Choroid plexus epithelial cell (primary cell): ENCODE measurements at regions not wholly inside any gene's neighbourhood (a gene's known extent, or its start where the extent isn't known, plus 50 kb on each side); places are given as distances from the start of the nearest gene placed in this dataset.

Experiments used
- DNase-seq: peaks from one replicate; pipeline ENCODE4 v3.0.0-alpha.2; 2010; ENCODE audit warnings: low read depth
- H3K4me3 ChIP-seq: 2 replicates; pipeline ENCODE4 v1.5.1; 2011; ENCODE audit warnings: low read depth, mild to moderate bottlenecking, control low read depth, low read length, moderate library complexity
- TF ChIP-seq, protein P1 (sequence below): conservative IDR thresholded peaks from 2 replicates; pipeline ENCODE4 v1.5.1; 2011; ENCODE audit warnings: low read depth, mild to moderate bottlenecking, control low read depth, inconsistent platforms, low read length, moderate library complexity

DNA sequence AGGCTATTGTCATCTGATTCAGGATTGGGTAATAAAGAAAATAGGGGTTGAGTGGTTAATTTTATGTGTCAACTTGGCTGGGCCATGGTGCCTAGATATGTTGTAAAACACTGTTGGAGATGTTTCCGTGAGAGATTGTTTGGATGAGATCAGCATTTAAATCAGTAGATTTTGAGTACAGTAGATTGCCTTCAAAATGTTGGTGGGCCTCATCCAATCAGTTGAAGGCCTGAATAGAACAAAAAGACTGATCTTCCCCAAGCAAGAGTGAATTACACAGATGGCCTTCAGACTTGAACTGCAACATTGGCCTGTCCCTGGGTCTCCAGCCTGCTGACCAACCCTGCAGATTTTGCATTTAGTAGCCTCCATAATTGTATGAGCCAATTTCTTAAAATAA, 401.3 kb upstream of the KIF2A start:
- TF ChIP-seq, protein P1, sequence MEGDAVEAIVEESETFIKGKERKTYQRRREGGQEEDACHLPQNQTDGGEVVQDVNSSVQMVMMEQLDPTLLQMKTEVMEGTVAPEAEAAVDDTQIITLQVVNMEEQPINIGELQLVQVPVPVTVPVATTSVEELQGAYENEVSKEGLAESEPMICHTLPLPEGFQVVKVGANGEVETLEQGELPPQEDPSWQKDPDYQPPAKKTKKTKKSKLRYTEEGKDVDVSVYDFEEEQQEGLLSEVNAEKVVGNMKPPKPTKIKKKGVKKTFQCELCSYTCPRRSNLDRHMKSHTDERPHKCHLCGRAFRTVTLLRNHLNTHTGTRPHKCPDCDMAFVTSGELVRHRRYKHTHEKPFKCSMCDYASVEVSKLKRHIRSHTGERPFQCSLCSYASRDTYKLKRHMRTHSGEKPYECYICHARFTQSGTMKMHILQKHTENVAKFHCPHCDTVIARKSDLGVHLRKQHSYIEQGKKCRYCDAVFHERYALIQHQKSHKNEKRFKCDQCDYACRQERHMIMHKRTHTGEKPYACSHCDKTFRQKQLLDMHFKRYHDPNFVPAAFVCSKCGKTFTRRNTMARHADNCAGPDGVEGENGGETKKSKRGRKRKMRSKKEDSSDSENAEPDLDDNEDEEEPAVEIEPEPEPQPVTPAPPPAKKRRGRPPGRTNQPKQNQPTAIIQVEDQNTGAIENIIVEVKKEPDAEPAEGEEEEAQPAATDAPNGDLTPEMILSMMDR = no peak
- no peak for DNase-seq
- H3K4me3 ChIP-seq = no peak overlapping the region

DNA sequence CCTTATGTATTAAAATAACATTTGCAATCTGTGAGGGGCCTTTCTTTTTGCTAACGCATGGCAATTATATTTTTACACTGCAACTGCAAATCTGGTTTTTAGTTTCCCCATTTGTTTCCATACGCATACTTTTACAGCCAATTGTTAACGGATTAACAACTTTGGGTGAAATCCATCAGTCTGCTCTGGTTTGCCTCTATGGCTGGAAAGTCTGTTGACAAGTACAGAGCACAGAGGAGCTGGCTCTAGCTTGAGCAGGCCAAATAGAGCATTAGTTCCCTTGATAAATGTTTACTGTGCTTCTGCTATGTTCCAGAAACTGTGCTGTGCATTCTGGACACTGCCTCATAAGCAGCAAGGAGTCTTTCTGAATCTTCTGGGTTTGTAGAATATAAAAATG, 400.4 kb upstream of the KIF2A start:
- H3K4me3 ChIP-seq = no peak overlapping the region
- TF ChIP-seq, protein P1 = no peak
- no peak for DNase-seq

DNA sequence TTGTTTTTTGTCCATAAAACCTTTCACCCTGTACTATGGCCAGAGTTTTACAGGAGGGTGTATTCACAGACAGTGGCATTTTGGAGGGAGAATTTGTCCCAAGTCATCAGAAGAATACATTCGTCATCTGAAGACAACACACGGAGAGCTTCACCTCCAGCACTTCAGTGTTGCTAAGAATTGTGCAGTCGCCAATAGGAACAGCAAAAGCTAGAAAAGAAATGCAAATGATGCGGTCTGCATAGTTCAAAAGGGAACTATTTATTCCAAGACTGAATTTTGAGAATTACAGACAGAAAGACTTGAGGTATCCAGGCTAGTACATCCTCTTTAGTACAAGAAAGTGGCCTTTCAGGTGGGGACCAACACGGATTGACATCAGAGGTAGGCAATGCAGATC, 399.2 kb upstream of the KIF2A start:
- TF ChIP-seq, protein P1 = no peak
- no peak for DNase-seq
- no peak overlapping the region for H3K4me3 ChIP-seq

DNA sequence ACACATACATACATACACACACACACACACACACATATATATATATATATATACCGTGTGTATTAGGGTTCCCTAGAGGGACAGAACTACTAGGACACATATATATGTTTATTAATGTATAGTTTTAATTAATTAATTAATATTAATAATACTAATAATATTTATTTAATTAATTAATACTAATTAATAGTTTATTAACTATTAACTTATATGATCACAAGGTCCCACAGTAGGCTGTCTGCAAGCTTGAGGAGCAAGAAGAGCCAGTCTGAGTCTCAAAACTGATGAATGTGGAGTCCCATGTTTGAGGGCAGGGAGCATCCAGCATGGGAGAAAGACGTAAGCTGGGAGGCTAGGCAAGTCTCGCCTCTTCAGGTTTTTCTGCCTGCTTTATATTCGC, 398.0 kb upstream of the KIF2A start:
- no peak overlapping the region for H3K4me3 ChIP-seq
- TF ChIP-seq, protein P1 = no peak
- no peak for DNase-seq

DNA sequence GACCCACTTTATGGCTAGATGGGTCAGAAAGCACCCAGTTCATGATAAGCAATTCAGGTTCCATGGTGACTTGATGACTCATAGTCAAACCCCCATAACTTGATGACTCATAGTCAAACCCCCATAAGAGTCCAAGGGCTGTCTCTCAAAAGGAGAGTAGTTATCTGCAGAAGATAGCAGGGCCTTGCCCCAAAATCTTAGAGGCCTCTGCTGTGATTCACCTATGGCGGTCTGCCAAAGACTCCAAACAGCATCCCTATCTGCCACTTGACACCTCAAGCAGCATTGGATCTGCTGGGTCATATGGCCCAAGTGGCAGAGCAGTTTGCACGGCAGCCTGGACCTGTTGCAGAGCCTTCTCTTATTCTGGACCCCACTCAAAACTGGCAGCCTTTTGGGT, 395.2 kb upstream of the KIF2A start:
- no peak overlapping the region for H3K4me3 ChIP-seq
- no peak for DNase-seq
- TF ChIP-seq, protein P1 = no peak

DNA sequence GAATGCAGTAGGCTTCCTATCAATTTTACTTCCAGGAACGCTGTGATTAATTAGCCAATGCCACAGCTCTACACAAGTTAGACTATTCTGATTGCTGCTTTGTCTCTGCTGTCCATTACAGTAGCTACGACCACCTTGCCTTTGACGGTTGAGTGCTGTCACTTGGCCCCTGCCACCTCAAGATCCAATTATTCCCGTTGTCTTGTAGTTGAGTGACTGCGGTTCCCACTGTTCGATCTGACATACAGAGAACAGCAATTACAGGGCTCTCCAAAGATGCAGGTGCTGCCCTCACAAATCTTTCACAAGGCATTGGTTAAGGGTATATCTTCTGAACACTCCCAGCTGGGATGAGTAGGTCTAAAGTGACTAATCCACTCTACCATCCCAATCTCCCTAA, 393.4 kb upstream of the KIF2A start:
- H3K4me3 ChIP-seq = no peak overlapping the region
- no peak for DNase-seq
- TF ChIP-seq, protein P1 = no peak

DNA sequence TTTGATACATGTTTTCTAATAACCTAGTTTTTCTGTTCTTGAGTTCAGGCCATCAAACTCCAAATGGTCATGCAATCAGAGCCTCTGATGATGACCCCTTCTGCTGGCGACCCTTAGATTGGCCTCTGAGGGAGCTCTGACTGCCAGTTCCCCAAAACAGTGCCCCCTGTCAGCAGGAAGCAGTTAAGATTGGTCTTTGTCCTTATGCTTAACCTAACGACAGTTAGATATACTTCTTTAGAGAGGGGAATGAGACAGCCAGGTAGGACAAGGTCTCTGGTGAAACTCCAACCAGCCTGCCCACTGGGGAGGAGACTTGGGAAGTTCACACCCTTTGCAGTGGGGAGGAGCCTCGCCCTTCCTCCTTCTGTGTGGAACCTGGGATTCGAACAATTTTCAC, 390.4 kb upstream of the KIF2A start:
- no peak overlapping the region for H3K4me3 ChIP-seq
- no peak for DNase-seq
- TF ChIP-seq, protein P1 = no peak
